Renal cortex interstitium (tissue), 11 donors: ENCODE measurements at regions not wholly inside any gene's neighbourhood (a gene's known extent, or its start where the extent isn't known, plus 50 kb on each side); places are given as distances from the start of the nearest gene placed in this dataset.

Experiments used
- DNase-seq, 11 donors: peaks; one replicate each; pipeline ENCODE4 v3.0.0-alpha.2; 2013; ENCODE audit warnings: low read depth in 9 of 11, low spot score in 4 of 11; ENCODE audit errors: extremely low read depth in 1 of 11

DNA sequence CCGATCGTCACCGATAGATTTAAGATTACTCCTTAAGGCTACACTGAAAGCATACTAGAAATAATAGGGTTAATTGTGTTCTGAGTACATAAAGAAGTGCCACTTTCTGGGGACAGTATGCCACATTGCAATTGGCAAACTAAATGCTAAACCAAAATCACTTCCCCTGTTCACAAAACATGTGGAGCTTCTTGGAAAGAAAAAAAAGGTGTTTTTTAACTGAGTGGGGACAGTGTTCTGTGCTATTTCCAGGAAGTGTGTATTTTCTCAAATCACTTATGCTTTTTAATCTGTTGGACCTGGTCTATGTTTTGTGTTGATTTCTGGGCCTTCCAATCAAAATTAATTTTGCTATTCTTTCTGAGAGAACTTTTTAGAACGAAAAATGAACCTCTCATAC, 149.3 kb upstream of the MPDZ start:
- no peak for DNase-seq

DNA sequence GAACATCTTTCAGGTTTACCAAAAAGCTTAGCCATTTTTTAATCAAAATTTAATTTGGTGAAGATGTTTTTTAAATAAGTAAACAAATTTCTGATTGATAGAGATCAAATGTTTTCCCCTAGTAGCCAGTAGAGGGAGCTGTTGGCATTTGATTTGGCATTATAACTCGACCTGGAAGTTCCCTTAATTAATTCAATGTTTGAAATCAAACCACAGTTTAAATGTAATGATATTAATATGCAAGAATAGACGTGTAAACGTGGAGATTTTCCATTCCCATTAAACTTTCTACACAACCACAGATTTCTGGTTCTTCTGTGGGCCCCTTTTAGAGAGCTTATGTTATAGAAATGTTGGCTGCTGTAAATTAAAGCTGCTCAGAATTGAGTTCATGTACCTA, 148.1 kb upstream of the MPDZ start:
- DNase-seq = peak in 10 of 11 donors; percentile 21 to 51 (median 36)

- DNase-seq = no peak
Measured at GRCh38 chr9:13426606-13427005, 147.1 kb upstream of the MPDZ start.

GRCh38 chr9:13424872-13425271, 145.4 kb upstream of the MPDZ start:
- DNase-seq = no peak

DNA sequence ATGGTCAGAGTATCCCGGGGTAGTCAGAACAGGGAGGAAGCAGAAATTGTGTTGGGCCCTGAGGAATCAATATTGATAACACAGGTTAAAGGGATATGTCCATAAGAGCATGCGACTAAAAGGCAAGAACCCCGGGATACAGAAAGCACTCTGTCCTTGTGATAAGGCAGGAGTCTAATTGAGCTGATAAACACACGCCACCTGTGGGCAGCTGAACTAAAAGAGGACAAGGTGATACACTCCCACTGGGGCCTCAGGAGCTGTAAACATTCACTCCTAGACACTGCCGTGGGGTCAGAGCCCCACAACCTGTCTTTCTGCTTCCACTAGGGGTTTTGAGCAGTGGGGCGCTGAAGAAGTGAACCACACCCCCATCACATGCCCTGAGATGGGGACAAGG, 144.7 kb upstream of the MPDZ start:
- no peak for DNase-seq

DNA sequence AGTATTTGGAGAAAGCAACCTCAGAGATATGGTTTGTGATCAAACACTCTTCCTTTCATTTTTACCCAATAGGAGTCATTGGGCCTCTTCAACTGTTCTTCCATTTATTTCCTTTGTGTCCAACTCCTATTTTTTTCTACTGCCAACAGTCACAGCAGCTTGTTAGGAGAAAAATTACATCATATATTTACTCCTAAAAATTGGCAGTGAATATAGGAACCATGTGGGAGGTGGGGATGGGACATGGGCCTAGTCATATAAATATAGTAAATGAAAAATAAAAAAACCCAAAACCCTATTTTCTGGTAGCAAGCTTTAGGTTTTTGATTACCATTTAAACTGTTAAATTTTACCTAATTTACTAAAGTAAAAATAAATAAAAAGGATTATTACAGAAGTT, 134.9 kb upstream of the MPDZ start:
- no peak for DNase-seq

DNA sequence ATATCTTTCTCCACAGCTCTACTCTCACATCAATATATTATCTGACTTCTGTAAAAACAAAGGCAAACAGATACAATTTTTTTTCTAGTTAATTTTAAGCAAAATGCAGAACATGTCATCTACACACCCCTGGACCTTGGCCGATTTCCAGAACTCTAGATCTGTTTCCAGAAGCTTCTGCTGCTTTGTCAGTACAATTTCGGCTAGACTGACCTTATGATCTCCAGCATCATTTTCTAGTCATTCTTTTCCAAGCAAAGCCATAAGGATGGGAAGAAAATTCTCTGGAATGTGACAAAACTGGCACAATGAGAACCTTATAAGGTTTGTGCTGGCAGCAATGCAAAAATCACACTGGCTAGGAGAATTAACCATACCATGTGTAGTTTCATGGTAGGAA, 132.8 kb upstream of the MPDZ start:
- DNase-seq = no peak

DNA sequence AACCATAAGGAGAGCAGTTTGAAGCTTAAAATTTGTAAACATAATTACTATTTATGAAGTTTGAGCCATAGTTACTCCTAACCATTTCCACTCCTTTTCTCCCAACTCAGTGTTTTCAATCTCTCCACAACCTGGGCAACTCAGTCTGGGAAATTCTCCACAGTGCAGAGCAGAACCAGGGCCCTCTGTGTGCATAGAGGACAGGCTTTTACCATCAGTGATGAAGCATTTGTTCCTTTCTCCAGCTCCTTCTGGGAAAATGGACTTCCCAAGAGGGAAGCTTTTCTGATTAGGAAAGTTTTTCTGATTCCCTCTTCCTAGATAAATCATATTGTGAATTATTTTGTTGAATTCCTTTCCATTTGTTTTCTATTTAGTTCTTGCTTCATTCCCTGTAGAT, 132.3 kb upstream of the MPDZ start:
- DNase-seq = no peak

GRCh38 chr9:13410566-13411031, 131.1 kb upstream of the MPDZ start:
- no peak for DNase-seq

- DNase-seq = no peak
Measured at GRCh38 chr9:13397661-13398060, 118.2 kb upstream of the MPDZ start.

DNA sequence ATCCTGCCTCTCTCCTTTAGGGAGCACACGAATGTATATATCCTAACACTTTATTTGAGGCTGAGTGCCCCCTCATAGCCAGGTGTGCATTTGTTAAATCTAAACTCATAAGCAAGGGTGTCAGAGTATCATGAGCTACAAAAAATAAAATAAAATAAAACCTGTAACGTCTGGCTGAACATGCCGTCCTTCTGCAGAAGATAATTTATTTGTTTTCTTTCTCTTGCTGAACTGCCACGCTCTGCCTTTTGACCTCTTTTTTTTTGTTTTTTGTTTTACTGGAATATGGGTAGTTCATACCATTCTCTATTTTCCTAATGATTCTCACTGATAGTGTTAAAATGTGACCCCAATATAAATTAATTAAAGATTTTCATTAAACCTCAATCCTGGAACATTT, 117.7 kb upstream of the MPDZ start:
- DNase-seq = no peak

DNA sequence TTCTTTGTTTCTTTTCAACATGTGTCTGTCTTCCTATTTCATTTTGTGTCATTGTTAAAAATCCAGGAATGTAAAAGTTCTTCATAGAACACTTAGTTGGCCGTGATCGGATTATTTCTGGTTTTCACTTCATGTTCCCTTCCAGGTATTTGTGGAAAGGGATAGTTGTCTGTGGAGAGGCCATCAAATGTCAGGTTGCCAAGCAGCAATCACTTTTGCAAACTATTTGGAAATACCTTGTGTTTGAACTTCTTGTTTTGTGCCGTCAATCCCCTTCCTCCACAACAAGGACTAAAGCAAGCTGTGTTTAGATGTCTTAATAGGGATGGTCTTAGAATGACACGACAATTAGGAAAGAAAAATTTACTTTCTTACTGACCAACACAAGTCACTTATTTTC, 116.9 kb upstream of the MPDZ start:
- no peak for DNase-seq

DNA sequence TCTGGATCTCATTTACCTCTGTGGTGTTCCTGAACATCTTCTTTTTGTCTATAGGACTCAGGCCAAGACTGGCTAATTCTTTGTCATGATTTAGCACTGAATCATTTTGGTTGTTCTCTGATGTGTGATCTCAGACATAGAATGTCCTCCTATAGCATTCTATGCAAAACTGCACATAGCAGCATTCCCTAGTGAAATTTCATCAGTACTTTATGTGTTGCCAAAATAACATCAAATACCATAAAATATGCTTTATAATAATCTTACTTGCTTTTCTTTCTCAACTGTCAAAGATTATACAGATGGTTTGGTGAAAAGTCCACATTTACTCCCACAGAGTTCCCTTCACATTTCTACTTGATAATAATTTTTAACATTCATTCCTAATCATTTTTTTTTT, 115.7 kb upstream of the MPDZ start:
- no peak for DNase-seq

GRCh38 chr9:13388157-13388556, 108.7 kb upstream of the MPDZ start:
- no peak for DNase-seq

- no peak for DNase-seq
Measured at GRCh38 chr9:13387734-13388067, 108.2 kb upstream of the MPDZ start.

- DNase-seq = no peak
Measured at GRCh38 chr9:13386935-13387733, 107.6 kb upstream of the MPDZ start.

DNA sequence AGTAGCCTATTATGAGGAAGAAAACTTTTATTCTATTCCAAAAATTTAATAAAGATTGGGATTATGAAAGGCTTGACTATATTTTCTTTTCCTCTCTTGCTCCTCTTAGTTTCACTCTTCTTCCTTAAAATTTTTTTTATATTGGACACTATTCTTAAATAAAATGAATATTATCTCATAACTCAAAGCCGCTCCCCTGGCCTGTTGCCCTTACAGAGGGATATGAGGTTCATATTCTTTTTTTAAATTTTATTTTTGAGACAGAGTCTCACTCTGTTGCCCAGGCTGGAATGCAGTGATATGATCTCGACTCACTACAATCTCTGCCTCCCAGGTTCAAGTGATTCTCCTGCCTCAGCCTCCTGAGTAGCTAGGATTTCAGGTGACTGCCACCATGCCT, 106.8 kb upstream of the MPDZ start:
- DNase-seq = no peak

DNA sequence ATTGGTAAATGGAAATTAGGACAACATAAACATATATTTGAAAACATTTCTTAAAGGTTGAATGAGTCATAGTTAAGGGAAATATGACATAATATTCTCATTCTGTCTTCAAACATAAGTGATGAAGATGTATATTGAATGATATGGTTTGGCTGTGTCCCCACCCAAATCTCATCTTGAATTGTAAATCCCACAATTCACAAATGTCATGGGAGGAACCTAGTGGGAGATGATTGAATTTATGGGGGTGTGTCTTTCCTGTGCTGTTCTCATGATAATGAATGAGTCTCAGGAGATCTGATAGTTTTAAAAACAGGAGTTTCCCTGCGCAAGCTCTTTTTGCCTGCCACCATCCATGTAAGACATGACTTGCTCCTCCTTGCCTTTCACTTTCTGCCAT, 104.4 kb upstream of the MPDZ start:
- no peak for DNase-seq

DNA sequence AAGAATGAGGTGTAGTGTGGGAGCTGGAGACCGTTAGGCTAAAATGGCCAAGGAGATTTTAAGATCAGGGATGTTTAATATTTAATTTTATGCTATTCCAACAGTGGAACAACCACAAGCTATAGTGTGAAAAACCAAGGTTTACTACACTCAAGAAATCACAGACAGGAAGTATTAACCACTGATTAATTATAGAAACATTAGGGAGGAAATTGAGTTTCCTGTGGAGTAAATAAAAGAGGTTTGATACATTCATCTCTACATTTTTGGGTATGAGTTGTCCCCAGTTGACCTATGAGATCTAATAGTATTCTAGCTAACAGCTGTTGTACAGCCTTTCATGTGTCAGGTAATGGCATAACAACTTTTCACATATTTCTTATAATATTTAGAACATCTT, 103.7 kb upstream of the MPDZ start:
- no peak for DNase-seq

- no peak for DNase-seq
Measured at GRCh38 chr9:13382595-13382994, 103.1 kb upstream of the MPDZ start.

- no peak for DNase-seq
Measured at GRCh38 chr9:13380903-13381302, 101.4 kb upstream of the MPDZ start.
